GM23338 (cell line): ENCODE measurements at regions not wholly inside any gene's neighbourhood (a gene's known extent, or its start where the extent isn't known, plus 50 kb on each side); places are given as distances from the start of the nearest gene placed in this dataset.

Source experiments
- ATAC-seq: fragments of 200-7000 bp; cut with Tn5 transposase; 3 replicates; pipeline ENCODE4 v1.9.1; 2020
- DNase-seq: peaks from one replicate; pipeline ENCODE4 v3.0.0-alpha.2; 2015; ENCODE audit warnings: low spot score
- H2AFZ ChIP-seq: fragments of 200-600 bp; sonication (generic); 2 replicates; pipeline ENCODE4 v1.8.0; 2016; ENCODE audit warnings: antibody characterized with exemption, mild to moderate bottlenecking, moderate library complexity
- H3F3A ChIP-seq: fragments of 200-600 bp; sonication (generic); replicated peaks from 2 replicates; pipeline ENCODE4 v1.8.0; 2017; ENCODE audit warnings: antibody characterized with exemption, mixed run types, low read depth
- H3K27ac ChIP-seq: fragments of 200-600 bp; sonication (generic); 2 replicates; pipeline ENCODE4 v1.6.1; 2016; ENCODE audit warnings: low read depth
- H3K27me3 ChIP-seq: fragments of 200-600 bp; sonication (generic); 2 replicates; pipeline ENCODE4 v1.8.0; 2016; ENCODE audit warnings: mild to moderate bottlenecking, mixed run types, moderate library complexity; ENCODE audit not compliant: insufficient read depth
- H3K36me3 ChIP-seq: fragments of 200-600 bp; sonication (generic); 2 replicates; pipeline ENCODE4 v1.8.0; 2016; ENCODE audit warnings: mild to moderate bottlenecking; ENCODE audit not compliant: insufficient read depth
- H3K4me1 ChIP-seq: fragments of 200-600 bp; sonication (generic); 2 replicates; pipeline ENCODE4 v1.8.0; 2016; ENCODE audit warnings: mild to moderate bottlenecking, moderate library complexity; ENCODE audit not compliant: insufficient read depth
- H3K4me2 ChIP-seq: fragments of 200-600 bp; sonication (generic); 2 replicates; pipeline ENCODE4 v1.7.1; 2017; ENCODE audit warnings: mixed run types
- H3K4me3 ChIP-seq: fragments of 200-600 bp; sonication (generic); 2 replicates; pipeline ENCODE4 v1.6.1; 2016; ENCODE audit warnings: mixed run types
- H3K79me2 ChIP-seq: fragments of 200-600 bp; sonication (generic); replicated peaks from 2 replicates; pipeline ENCODE4 v1.8.0; 2017; ENCODE audit warnings: mild to moderate bottlenecking; ENCODE audit not compliant: insufficient read depth
- H3K9me2 ChIP-seq: fragments of 200-600 bp; sonication (generic); 2 replicates; pipeline ENCODE4 v1.8.0; 2017; ENCODE audit not compliant: insufficient read depth
- H4K20me1 ChIP-seq: fragments of 200-600 bp; sonication (generic); replicated peaks from 2 replicates; pipeline ENCODE4 v1.8.0; 2017; ENCODE audit warnings: mild to moderate bottlenecking; ENCODE audit not compliant: insufficient read depth
- H3K27ac Mint-ChIP-seq: 2 replicates; pipeline ENCODE4 v1.8.0; 2020; ENCODE audit warnings: inconsistent platforms, mild to moderate bottlenecking, moderate library complexity, mixed read lengths
- H3K27me3 Mint-ChIP-seq: 3 replicates; pipeline ENCODE4 v1.8.0; 2022; ENCODE audit warnings: low read depth, mild to moderate bottlenecking, moderate library complexity, mixed read lengths, inconsistent platforms; ENCODE audit not compliant: insufficient read depth, poor library complexity
- H3K36me3 Mint-ChIP-seq: 3 replicates; pipeline ENCODE4 v1.8.0; 2021; ENCODE audit warnings: low read depth, mild to moderate bottlenecking, inconsistent platforms, moderate library complexity, mixed read lengths
- H3K4me1 Mint-ChIP-seq: 3 replicates; pipeline ENCODE4 v1.8.0; 2020; ENCODE audit warnings: mild to moderate bottlenecking, inconsistent platforms, mixed read lengths
- H3K4me3 Mint-ChIP-seq: 3 replicates; pipeline ENCODE4 v1.8.0; 2021; ENCODE audit warnings: moderate library complexity, mild to moderate bottlenecking, inconsistent platforms, mixed read lengths
- H3K9me3 Mint-ChIP-seq: 3 replicates; pipeline ENCODE4 v1.8.0; 2020; ENCODE audit warnings: moderate library complexity, mild to moderate bottlenecking, inconsistent platforms, mixed read lengths
- CREB1 ChIP-seq: fragments of 250-450 bp; sonication (Bioruptor Pico); IDR thresholded peaks from 2 replicates; pipeline ENCODE4 v1.5.0; 2020; ENCODE audit warnings: low read depth, mild to moderate bottlenecking, moderate library complexity
- CTCF ChIP-seq, 2 experiments: fragments of 200-600 bp in 1 of 2; sonication (generic) in 1 of 2; conservative IDR thresholded peaks; 2 replicates each; pipeline versions ENCODE4 v1.5.1 to v1.6.1; 2016 to 2017; ENCODE audit warnings: antibody characterized with exemption in 2 of 2, low read depth in 2 of 2, mild to moderate bottlenecking in 2 of 2, moderate library complexity in 1 of 2
- ETS1 ChIP-seq: IDR thresholded peaks from 2 replicates; pipeline ENCODE4 v1.6.1; 2016; ENCODE audit warnings: antibody characterized with exemption
- EZH2 ChIP-seq: fragments of 200-600 bp; sonication (generic); IDR thresholded peaks from one replicate; pipeline ENCODE4 v1.8.0; 2017; ENCODE audit warnings: antibody characterized with exemption, mild to moderate bottlenecking, low read depth; ENCODE audit not compliant: unreplicated experiment
- EZH2phosphoT487 ChIP-seq: fragments of 200-600 bp; sonication (generic); IDR thresholded peaks from one replicate; pipeline ENCODE4 v1.8.1; 2018; ENCODE audit warnings: antibody characterized with exemption; ENCODE audit not compliant: unreplicated experiment
- JUNB ChIP-seq: IDR thresholded peaks from one replicate; pipeline ENCODE4 v1.6.1; 2016; ENCODE audit warnings: antibody characterized with exemption; ENCODE audit not compliant: unreplicated experiment
- NANOG ChIP-seq: IDR thresholded peaks from 2 replicates; pipeline ENCODE4 v1.6.1; 2016; ENCODE audit warnings: antibody characterized with exemption, borderline replicate concordance
- POLR2AphosphoS5 ChIP-seq: IDR thresholded peaks from 2 replicates; pipeline ENCODE4 v1.6.1; 2016; ENCODE audit warnings: antibody characterized with exemption, low read depth
- REST ChIP-seq: IDR thresholded peaks from one replicate; pipeline ENCODE4 v1.6.1; 2018; ENCODE audit warnings: antibody characterized with exemption; ENCODE audit not compliant: unreplicated experiment
- STAT1 ChIP-seq: IDR thresholded peaks from one replicate; pipeline ENCODE4 v1.6.1; 2016; ENCODE audit warnings: antibody characterized with exemption; ENCODE audit not compliant: unreplicated experiment
- ZNF114 ChIP-seq: fragments of 250-450 bp; sonication (Bioruptor Pico); IDR thresholded peaks from 2 replicates; pipeline ENCODE4 v1.5.0; 2020; ENCODE audit warnings: mild to moderate bottlenecking, moderate library complexity
- ZNF331 ChIP-seq: fragments of 250-450 bp; sonication (Bioruptor Pico); IDR thresholded peaks from 2 replicates; pipeline ENCODE4 v1.5.0; 2020; ENCODE audit warnings: low read depth, mild to moderate bottlenecking, moderate library complexity
- ZNF462 ChIP-seq: fragments of 250-450 bp; sonication (Bioruptor Pico); IDR thresholded peaks from 2 replicates; pipeline ENCODE4 v1.5.0; 2020; ENCODE audit warnings: mild to moderate bottlenecking, moderate library complexity

- H3K27ac Mint-ChIP-seq, result no peak overlapping the region
- peaks cover 30% of the 10 kb centered on the region; the same call in 2 of the 3 replicates for H3K36me3 Mint-ChIP-seq
- no peak for TF ChIP-seq CREB1 (CRISPR knock-in tag)
- TF ChIP-seq REST, result no peak
- no peak for TF ChIP-seq ETS1
- no peak for TF ChIP-seq CTCF (conservative IDR thresholded peaks at IDR 0.05; ENCODE audit: low read depth in 2 of 2)
- no peak for TF ChIP-seq EZH2phosphoT487
- TF ChIP-seq ZNF331 (CRISPR knock-in tag), result no peak
- TF ChIP-seq EZH2, result no peak
- no peak for TF ChIP-seq NANOG
- TF ChIP-seq JUNB, result no peak
- no peak for TF ChIP-seq ZNF462 (CRISPR knock-in tag)
- TF ChIP-seq STAT1, result no peak
- TF ChIP-seq POLR2AphosphoS5, result no peak
- no peak for TF ChIP-seq ZNF114 (CRISPR knock-in tag)
- Histone ChIP-seq H2AFZ (no peak overlapping the region), H3K27me3 (no peaks in the 10 kb centered on the region), H3K4me1 (no peaks in the 10 kb centered on the region), H3K79me2 (no peaks in the 10 kb centered on the region), H3K4me3 (no peak overlapping the region), H3F3A (no peaks in the 10 kb centered on the region), H3K4me2 (no peak overlapping the region), H4K20me1 (no peaks in the 10 kb centered on the region), H3K9me2 (peaks cover 10% of the 10 kb centered on the region; the same call in 1 of the 2 replicates), H3K27ac (no peak overlapping the region), H3K36me3 (no peaks in the 10 kb centered on the region)
- no peaks in the 10 kb centered on the region for H3K4me1 Mint-ChIP-seq
- peaks cover 37% of the 10 kb centered on the region for H3K9me3 Mint-ChIP-seq
- DNase-seq (no peak), ATAC-seq (no peak)
- H3K27me3 Mint-ChIP-seq, result no peaks in the 10 kb centered on the region
- H3K4me3 Mint-ChIP-seq, result no peak overlapping the region
Measured at GRCh38 chr9:78462611-78463010, 165.7 kb downstream of the PSAT1 start.
